Stimulated activated naive CD4-positive, alpha-beta T cell treated with Interleukin-2 at 50 U/mL for 16 hours (primary cell): ENCODE measurements at regions not wholly inside any gene's neighbourhood (a gene's known extent, or its start where the extent isn't known, plus 50 kb on each side); places are given as distances from the start of the nearest gene placed in this dataset.

Source experiments
- DNase-seq: peaks from one replicate; lab custom pipeline; 2025; lab: John Stamatoyannopoulos, UW

GRCh38 chr20:50273601-50274491, 83.2 kb downstream of the CEBPB start:
- no peak for DNase-seq

GRCh38 chr20:50274570-50275430, 84.2 kb downstream of the CEBPB start:
- DNase-seq = no peak

GRCh38 chr20:50276119-50277063, 85.8 kb downstream of the CEBPB start:
- no peak for DNase-seq

GRCh38 chr20:50277064-50277415, 86.4 kb downstream of the CEBPB start:
- DNase-seq = no peak

GRCh38 chr20:50277460-50278376, 87.1 kb downstream of the CEBPB start:
- DNase-seq = no peak

GRCh38 chr20:50278377-50278683, 87.7 kb downstream of the CEBPB start:
- DNase-seq = no peak

GRCh38 chr20:50278684-50279531, 88.3 kb downstream of the CEBPB start:
- no peak for DNase-seq

- DNase-seq = no peak
Measured at GRCh38 chr20:50279988-50280850, 89.6 kb downstream of the CEBPB start.

- no peak for DNase-seq
Measured at GRCh38 chr20:50280851-50281655, 90.4 kb downstream of the CEBPB start.

- DNase-seq = no peak
Measured at GRCh38 chr20:50281831-50282591, 91.4 kb downstream of the CEBPB start.

- DNase-seq = no peak
Measured at GRCh38 chr20:50282592-50283241, 92.1 kb downstream of the CEBPB start.

- no peak for DNase-seq
Measured at GRCh38 chr20:50283370-50283769, 92.7 kb downstream of the CEBPB start.

- peak; percentile 28 for DNase-seq
Measured at GRCh38 chr20:50283922-50284810, 93.5 kb downstream of the CEBPB start.

- no peak for DNase-seq
Measured at GRCh38 chr20:50284811-50285375, 94.3 kb downstream of the CEBPB start.

GRCh38 chr20:50285376-50286173, 94.9 kb downstream of the CEBPB start:
- no peak for DNase-seq
